Testis (tissue), 2 donors: ENCODE measurements at regions not wholly inside any gene's neighbourhood (a gene's known extent, or its start where the extent isn't known, plus 50 kb on each side); places are given as distances from the start of the nearest gene placed in this dataset.

ENCODE experiments used
- DNase-seq: peaks from one replicate; pipeline ENCODE4 v3.0.0-alpha.2; 2019
- H3K27ac ChIP-seq, 2 donors: fragments of 200-600 bp; sonication (generic); one replicate each; pipeline ENCODE4 v1.5.1; 2019
- H3K27me3 ChIP-seq: fragments of 200-600 bp; sonication (generic); one replicate; pipeline ENCODE4 v1.5.1; 2019
- H3K36me3 ChIP-seq: fragments of 200-600 bp; sonication (generic); one replicate; pipeline ENCODE4 v1.5.1; 2017; ENCODE audit warnings: low read depth; ENCODE audit errors: missing control alignments
- H3K4me1 ChIP-seq: fragments of 200-600 bp; sonication (generic); one replicate; pipeline ENCODE4 v1.5.1; 2019
- H3K4me3 ChIP-seq, 2 donors: fragments of 200-600 bp; sonication (generic); one replicate each; pipeline ENCODE4 v1.5.1; 2017 to 2019
- H3K9me3 ChIP-seq: fragments of 200-600 bp; sonication (generic); one replicate; pipeline ENCODE4 v1.5.1; 2017
- CTCF ChIP-seq, 3 experiments: fragments of 450-650 bp in 2 of 3; fragments of 200-600 bp in 1 of 3; sonication (generic) in 1 of 3; IDR thresholded peaks; one replicate each; pipeline ENCODE4 v1.5.1; 2016 to 2019; ENCODE audit warnings: antibody characterized with exemption in 3 of 3, mild to moderate bottlenecking in 2 of 3, moderate library complexity in 1 of 3
- POLR2A ChIP-seq: fragments of 450-650 bp; IDR thresholded peaks from one replicate; pipeline ENCODE4 v1.6.1; 2017; ENCODE audit warnings: antibody characterized with exemption, mild to moderate bottlenecking, moderate library complexity
- WGBS, 2 donors: methylation state at CpG; one replicate each; pipeline ENCODE4 v1.1.5; 2018; 5-methylcytosine and 5-hydroxymethylcytosine counted together
- intact Hi-C: fragments of 100-400 bp; cut with DNase I; formaldehyde crosslinking; loops from one replicate; pipeline ENCODE4 v1.15.1; 2023; ENCODE audit warnings: low total_unique reads

- H3K36me3 ChIP-seq = no peaks in the 10 kb centered on the region
- TF ChIP-seq CTCF (IDR thresholded peaks at IDR 0.05) (no peak), POLR2A (no peak)
- intact Hi-C loops = no loop called here
- H3K4me1 ChIP-seq = no peaks in the 10 kb centered on the region
- WGBS, 2 donors = 90 to 93% methylated on average over 2 of the region's 2 CpGs
- no peak overlapping the region for H3K27ac ChIP-seq
- no peaks in the 10 kb centered on the region for H3K27me3 ChIP-seq
- no peaks in the 10 kb centered on the region for H3K9me3 ChIP-seq
- no peak for DNase-seq
- no peak overlapping the region for H3K4me3 ChIP-seq
Measured at GRCh38 chr11:11016068-11016467, 158.2 kb upstream of the ZBED5 start.

- Histone ChIP-seq H3K9me3 (no peaks in the 10 kb centered on the region), H3K4me1 (no peaks in the 10 kb centered on the region), H3K27me3 (no peaks in the 10 kb centered on the region), H3K4me3 (no peak overlapping the region), H3K27ac (no peak overlapping the region), H3K36me3 (no peaks in the 10 kb centered on the region)
- intact Hi-C loops = no loop called here
- no peak for DNase-seq
- TF ChIP-seq POLR2A (no peak), CTCF (IDR thresholded peaks at IDR 0.05) (no peak)
- WGBS, 2 donors = 88% methylated on average over 5 of the region's 5 CpGs
Measured at GRCh38 chr11:11011617-11012016, 153.8 kb upstream of the ZBED5 start.

GRCh38 chr11:11010624-11011127 lies 152.8 kb upstream of the ZBED5 start:
- DNase-seq = peak; percentile 64
- Histone ChIP-seq H3K4me1 (no peaks in the 10 kb centered on the region), H3K4me3 (no peak overlapping the region), H3K27me3 (no peaks in the 10 kb centered on the region), H3K27ac (no peak overlapping the region), H3K36me3 (no peaks in the 10 kb centered on the region), H3K9me3 (no peaks in the 10 kb centered on the region)
- TF ChIP-seq CTCF (IDR thresholded peaks at IDR 0.05) = peak in 1 of 3 experiments; percentile 11
- TF ChIP-seq POLR2A = no peak
- 33 to 35% methylated on average over 4 to 8 of the region's 8 CpGs for WGBS, 2 donors
- intact Hi-C loops = no loop called here

GRCh38 chr11:11009179-11009578 lies 151.3 kb upstream of the ZBED5 start:
- Histone ChIP-seq H3K36me3 (no peaks in the 10 kb centered on the region), H3K4me3 (no peak overlapping the region), H3K4me1 (no peaks in the 10 kb centered on the region), H3K27me3 (no peaks in the 10 kb centered on the region), H3K27ac (no peak overlapping the region), H3K9me3 (no peaks in the 10 kb centered on the region)
- intact Hi-C loops = no loop called here
- TF ChIP-seq CTCF (IDR thresholded peaks at IDR 0.05) (no peak), POLR2A (no peak)
- 67 to 77% methylated on average over 4 of the region's 4 CpGs for WGBS, 2 donors
- DNase-seq = no peak

- no peak for DNase-seq
- H3K27ac ChIP-seq = no peak overlapping the region
- no peak for TF ChIP-seq POLR2A
- TF ChIP-seq CTCF (IDR thresholded peaks at IDR 0.05) = no peak
- no peaks in the 10 kb centered on the region for H3K9me3 ChIP-seq
- H3K4me3 ChIP-seq = no peak overlapping the region
- H3K36me3 ChIP-seq = no peaks in the 10 kb centered on the region
- no peaks in the 10 kb centered on the region for H3K4me1 ChIP-seq
- 60 to 76% methylated on average over 1 of the region's 1 CpG for WGBS, 2 donors
- H3K27me3 ChIP-seq = no peaks in the 10 kb centered on the region
- intact Hi-C loops = no loop called here
Measured at GRCh38 chr11:11004069-11004468, 146.2 kb upstream of the ZBED5 start.
